Liver (tissue), 8 donors: ENCODE measurements at regions not wholly inside any gene's neighbourhood (a gene's known extent, or its start where the extent isn't known, plus 50 kb on each side); places are given as distances from the start of the nearest gene placed in this dataset.

Experiments used
- DNase-seq: peaks from one replicate; pipeline ENCODE4 v3.0.0-alpha.2; 2017; ENCODE audit warnings: low spot score
- H3K27ac ChIP-seq, 2 donors: one replicate each; pipeline ENCODE4 v1.7.0; 2013; ENCODE audit warnings: inconsistent platforms in 2 of 2, low read length in 2 of 2, control low read depth in 1 of 2, low read depth in 1 of 2, mild to moderate bottlenecking in 1 of 2
- H3K27me3 ChIP-seq, 4 donors: one replicate each; pipeline versions ENCODE4 v1.6.1 to v1.7.0; 2013; ENCODE audit warnings: low read length in 3 of 4, inconsistent platforms in 1 of 4, mild to moderate bottlenecking in 1 of 4, moderate library complexity in 1 of 4; ENCODE audit not compliant: control insufficient read depth in 4 of 4, insufficient read depth in 4 of 4
- H3K36me3 ChIP-seq, 4 donors: one replicate each; pipeline versions ENCODE4 v1.6.1 to v1.7.0; 2013; ENCODE audit warnings: low read length in 3 of 4, mild to moderate bottlenecking in 3 of 4, low read depth in 1 of 4, moderate library complexity in 1 of 4; ENCODE audit not compliant: control insufficient read depth in 4 of 4, insufficient read depth in 3 of 4
- H3K4me1 ChIP-seq, 4 donors: one replicate each; pipeline versions ENCODE4 v1.6.1 to v1.7.0; 2013; ENCODE audit warnings: low read length in 3 of 4, mild to moderate bottlenecking in 3 of 4, moderate library complexity in 1 of 4; ENCODE audit not compliant: control insufficient read depth in 4 of 4, insufficient read depth in 4 of 4
- H3K4me3 ChIP-seq, 3 donors: one replicate each; pipeline versions ENCODE4 v1.6.1 to v1.7.0; 2013; ENCODE audit warnings: low read length in 3 of 3, control low read depth in 1 of 3, low read depth in 1 of 3, mild to moderate bottlenecking in 1 of 3
- H3K9ac ChIP-seq, 2 donors: one replicate each; pipeline ENCODE4 v1.7.0; 2013; ENCODE audit warnings: low read length in 2 of 2, mild to moderate bottlenecking in 2 of 2, moderate library complexity in 2 of 2, control low read depth in 1 of 2, low read depth in 1 of 2
- H3K9me3 ChIP-seq, 4 donors: one replicate each; pipeline versions ENCODE4 v1.6.1 to v1.7.0; 2013; ENCODE audit warnings: low read length in 3 of 4; ENCODE audit not compliant: control insufficient read depth in 4 of 4
- ATF3 ChIP-seq: IDR thresholded peaks from 2 replicates; pipeline ENCODE4 v1.6.1; 2016; ENCODE audit warnings: antibody characterized with exemption
- CTCF ChIP-seq: fragments of 150-350 bp; IDR thresholded peaks from 2 replicates; pipeline ENCODE4 v1.5.1; 2017; ENCODE audit warnings: improper control_type of control experiment, low read depth, low read length; ENCODE audit not compliant: missing input control
- EGR1 ChIP-seq, 2 donors: IDR thresholded peaks; 2 replicates each; pipeline ENCODE4 v1.6.1; 2016 to 2018; ENCODE audit warnings: antibody characterized with exemption in 2 of 2, low read depth in 2 of 2
- FOXA1 ChIP-seq: IDR thresholded peaks from 2 replicates; pipeline ENCODE4 v1.6.1; 2016; ENCODE audit warnings: antibody characterized with exemption
- FOXA2 ChIP-seq: IDR thresholded peaks from 2 replicates; pipeline ENCODE4 v1.6.1; 2016; ENCODE audit warnings: antibody characterized with exemption
- HNF4A ChIP-seq, 2 donors: conservative IDR thresholded peaks; 2 replicates each; pipeline ENCODE4 v1.6.1; 2016; ENCODE audit warnings: antibody characterized with exemption in 2 of 2, mild to moderate bottlenecking in 2 of 2
- HNF4G ChIP-seq: IDR thresholded peaks from 2 replicates; pipeline ENCODE4 v1.6.1; 2016; ENCODE audit warnings: antibody characterized with exemption
- JUND ChIP-seq, 2 donors: IDR thresholded peaks; 2 replicates each; pipeline ENCODE4 v1.6.1; 2016; ENCODE audit warnings: antibody characterized with exemption in 2 of 2
- MAX ChIP-seq: IDR thresholded peaks from 2 replicates; pipeline ENCODE4 v1.6.1; 2016; ENCODE audit warnings: antibody characterized with exemption
- NR2F2 ChIP-seq: IDR thresholded peaks from 2 replicates; pipeline ENCODE4 v1.6.1; 2016; ENCODE audit warnings: antibody characterized with exemption
- RAD21 ChIP-seq, 2 donors: IDR thresholded peaks; 2 replicates each; pipeline ENCODE4 v1.6.1; 2016; ENCODE audit warnings: antibody characterized with exemption in 2 of 2, mild to moderate bottlenecking in 2 of 2
- RXRA ChIP-seq, 2 donors: IDR thresholded peaks; 2 replicates each; pipeline ENCODE4 v1.6.1; 2017 to 2018; ENCODE audit warnings: antibody characterized with exemption in 2 of 2, mild to moderate bottlenecking in 1 of 2
- SP1 ChIP-seq: IDR thresholded peaks from 2 replicates; pipeline ENCODE4 v1.6.1; 2018; ENCODE audit warnings: antibody characterized with exemption, mild to moderate bottlenecking
- TAF1 ChIP-seq: conservative IDR thresholded peaks from 2 replicates; pipeline ENCODE4 v1.6.1; 2016; ENCODE audit warnings: antibody characterized with exemption, mild to moderate bottlenecking
- ZBTB33 ChIP-seq: IDR thresholded peaks from 2 replicates; pipeline ENCODE4 v1.6.1; 2016; ENCODE audit warnings: antibody characterized with exemption
- WGBS: extraction: QIAGEN DNeasy Blood & Tissue Kit; methylation state at CpG from one replicate; pipeline ENCODE4 v1.1.7; 2013; 5-methylcytosine and 5-hydroxymethylcytosine counted together
- TF ChIP-seq, protein P1 (sequence below): IDR thresholded peaks from 2 replicates; pipeline ENCODE4 v1.6.1; 2016; ENCODE audit warnings: antibody characterized with exemption, mild to moderate bottlenecking
- donor health status: healthy.
- donor health status: healthy.
- donor health status: healthy.
- donor health status: healthy.
- donor health status: healthy.

- WGBS = 73% methylated on average over 2 of the region's 2 CpGs
- peaks cover 0 to 4% (median 1%) of the 10 kb centered on the region in 4 donors for H3K4me1 ChIP-seq
- DNase-seq = no peak
- no peaks in the 10 kb centered on the region for H3K36me3 ChIP-seq
- no peak overlapping the region for H3K9ac ChIP-seq
- no peak overlapping the region for H3K4me3 ChIP-seq
- no peak overlapping the region for H3K27ac ChIP-seq
- H3K27me3 ChIP-seq = no peaks in the 10 kb centered on the region
- TF ChIP-seq TAF1 (no peak), ZBTB33 (no peak)
- H3K9me3 ChIP-seq = no peaks in the 10 kb centered on the region
Observed at GRCh38 chr1:83115785-83116184, 883.1 kb downstream of the TTLL7 start.

- TF ChIP-seq NR2F2 (no peak), RXRA (IDR thresholded peaks at IDR 0.05) (no peak), FOXA2 (no peak), HNF4G (no peak), ATF3 (no peak), CTCF (no peak), EGR1 (IDR thresholded peaks at IDR 0.05; ENCODE audit: low read depth in 2 of 2) (no peak), SP1 (no peak), HNF4A (conservative IDR thresholded peaks at IDR 0.05) (no peak)
- H3K4me3 ChIP-seq = no peak overlapping the region
- no peak overlapping the region for H3K9ac ChIP-seq
- no peaks in the 10 kb centered on the region for H3K9me3 ChIP-seq
- peaks cover 0 to 4% (median 1%) of the 10 kb centered on the region in 4 donors for H3K4me1 ChIP-seq
- no peaks in the 10 kb centered on the region for H3K36me3 ChIP-seq
- no peak overlapping the region for H3K27ac ChIP-seq
- H3K27me3 ChIP-seq = no peaks in the 10 kb centered on the region
- no peak for DNase-seq
- 95% methylated on average over 2 of the region's 2 CpGs for WGBS
Observed at GRCh38 chr1:83114136-83114834, 884.6 kb downstream of the TTLL7 start.

DNA sequence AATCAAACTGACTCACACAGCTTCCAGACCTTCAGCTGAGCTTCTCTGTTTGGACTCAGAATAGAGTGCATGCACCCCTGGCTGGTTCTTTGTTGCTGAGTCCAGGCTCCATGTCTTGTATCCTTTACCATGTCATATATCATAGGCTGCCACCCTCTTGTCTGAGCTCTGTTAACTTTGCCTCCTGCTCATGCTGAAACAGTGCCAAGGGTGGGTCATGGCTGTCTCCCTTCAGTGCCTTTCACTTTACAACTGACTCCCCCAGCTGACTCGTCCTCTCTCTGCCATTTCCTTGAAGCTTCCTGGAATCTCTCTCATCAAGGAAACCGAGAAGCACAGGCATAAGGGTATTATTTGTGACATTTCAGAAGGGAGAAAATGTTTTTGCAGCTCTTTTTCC lies 885.3 kb downstream of the TTLL7 start:
- Histone ChIP-seq H3K27me3 (no peaks in the 10 kb centered on the region), H3K27ac (no peak overlapping the region), H3K9ac (no peak overlapping the region), H3K9me3 (no peaks in the 10 kb centered on the region), H3K4me3 (no peak overlapping the region), H3K36me3 (no peaks in the 10 kb centered on the region), H3K4me1 (peaks cover 0 to 4% (median 1%) of the 10 kb centered on the region in 4 donors)
- DNase-seq = no peak
- WGBS = 68% methylated on average over 2 of the region's 2 CpGs
- no peak for TF ChIP-seq CTCF
- TF ChIP-seq FOXA2 = no peak
- no peak for TF ChIP-seq MAX
- TF ChIP-seq RAD21 (IDR thresholded peaks at IDR 0.05) = no peak
- no peak for TF ChIP-seq TAF1
- TF ChIP-seq NR2F2 = no peak
- TF ChIP-seq JUND (IDR thresholded peaks at IDR 0.05) = no peak
- no peak for TF ChIP-seq EGR1 (IDR thresholded peaks at IDR 0.05; ENCODE audit: low read depth in 2 of 2)
- TF ChIP-seq, protein P1, sequence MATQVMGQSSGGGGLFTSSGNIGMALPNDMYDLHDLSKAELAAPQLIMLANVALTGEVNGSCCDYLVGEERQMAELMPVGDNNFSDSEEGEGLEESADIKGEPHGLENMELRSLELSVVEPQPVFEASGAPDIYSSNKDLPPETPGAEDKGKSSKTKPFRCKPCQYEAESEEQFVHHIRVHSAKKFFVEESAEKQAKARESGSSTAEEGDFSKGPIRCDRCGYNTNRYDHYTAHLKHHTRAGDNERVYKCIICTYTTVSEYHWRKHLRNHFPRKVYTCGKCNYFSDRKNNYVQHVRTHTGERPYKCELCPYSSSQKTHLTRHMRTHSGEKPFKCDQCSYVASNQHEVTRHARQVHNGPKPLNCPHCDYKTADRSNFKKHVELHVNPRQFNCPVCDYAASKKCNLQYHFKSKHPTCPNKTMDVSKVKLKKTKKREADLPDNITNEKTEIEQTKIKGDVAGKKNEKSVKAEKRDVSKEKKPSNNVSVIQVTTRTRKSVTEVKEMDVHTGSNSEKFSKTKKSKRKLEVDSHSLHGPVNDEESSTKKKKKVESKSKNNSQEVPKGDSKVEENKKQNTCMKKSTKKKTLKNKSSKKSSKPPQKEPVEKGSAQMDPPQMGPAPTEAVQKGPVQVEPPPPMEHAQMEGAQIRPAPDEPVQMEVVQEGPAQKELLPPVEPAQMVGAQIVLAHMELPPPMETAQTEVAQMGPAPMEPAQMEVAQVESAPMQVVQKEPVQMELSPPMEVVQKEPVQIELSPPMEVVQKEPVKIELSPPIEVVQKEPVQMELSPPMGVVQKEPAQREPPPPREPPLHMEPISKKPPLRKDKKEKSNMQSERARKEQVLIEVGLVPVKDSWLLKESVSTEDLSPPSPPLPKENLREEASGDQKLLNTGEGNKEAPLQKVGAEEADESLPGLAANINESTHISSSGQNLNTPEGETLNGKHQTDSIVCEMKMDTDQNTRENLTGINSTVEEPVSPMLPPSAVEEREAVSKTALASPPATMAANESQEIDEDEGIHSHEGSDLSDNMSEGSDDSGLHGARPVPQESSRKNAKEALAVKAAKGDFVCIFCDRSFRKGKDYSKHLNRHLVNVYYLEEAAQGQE = no peak
- TF ChIP-seq HNF4G = no peak
- no peak for TF ChIP-seq RXRA (IDR thresholded peaks at IDR 0.05)
- no peak for TF ChIP-seq FOXA1
